ENCODE measurements at regions not wholly inside any gene's neighbourhood (a gene's known extent, or its start where the extent isn't known, plus 50 kb on each side); places are given as distances from the start of the nearest gene placed in this dataset.
"Not testable (repeated sequence)": the region's sequence is repeated elsewhere in the genome, so short reads cannot be mapped to it uniquely, and the experiment has no call there.

DNA sequence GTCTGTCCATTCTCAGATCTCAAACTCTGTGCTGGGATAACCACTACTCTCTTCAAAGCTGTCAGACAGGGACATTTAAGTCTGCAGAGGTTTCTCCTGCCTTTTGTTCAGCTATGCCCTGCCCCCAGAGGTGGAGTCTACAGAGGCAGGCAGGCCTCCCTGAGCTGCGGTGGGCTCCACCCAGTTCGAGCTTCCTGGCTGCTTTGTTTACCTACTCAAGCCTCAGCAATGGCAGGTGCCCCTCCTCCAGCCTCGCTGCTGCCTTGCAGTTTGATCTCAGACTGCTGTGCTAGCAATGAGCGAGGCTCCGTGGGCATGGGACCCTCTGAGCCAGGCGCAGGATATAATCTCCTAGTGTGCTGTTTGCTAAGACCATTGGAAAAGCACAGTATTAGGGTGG is 53.1 kb upstream of the HUNK start:
- DNase-seq, result not testable (repeated sequence)

DNA sequence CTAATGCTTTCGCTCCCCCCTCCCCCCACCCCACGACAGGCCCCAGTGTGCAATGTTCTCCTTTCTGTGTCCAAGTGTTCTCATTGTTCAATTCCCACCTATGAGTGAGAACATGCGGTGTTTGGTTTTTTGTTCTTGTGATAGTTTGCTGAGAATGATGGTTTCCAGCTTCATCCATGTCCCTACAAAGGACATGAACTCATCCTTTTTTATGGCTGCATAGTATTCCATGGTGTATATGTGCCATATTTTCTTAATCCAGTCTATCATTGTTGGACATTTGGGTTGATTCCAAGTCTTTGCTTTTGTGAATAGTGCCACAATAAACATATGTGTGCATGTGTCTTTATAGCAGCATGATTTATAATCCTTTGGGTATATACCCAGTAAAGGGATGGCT is 58.5 kb upstream of the HUNK start:
- DNase-seq, result not testable (repeated sequence)

DNA sequence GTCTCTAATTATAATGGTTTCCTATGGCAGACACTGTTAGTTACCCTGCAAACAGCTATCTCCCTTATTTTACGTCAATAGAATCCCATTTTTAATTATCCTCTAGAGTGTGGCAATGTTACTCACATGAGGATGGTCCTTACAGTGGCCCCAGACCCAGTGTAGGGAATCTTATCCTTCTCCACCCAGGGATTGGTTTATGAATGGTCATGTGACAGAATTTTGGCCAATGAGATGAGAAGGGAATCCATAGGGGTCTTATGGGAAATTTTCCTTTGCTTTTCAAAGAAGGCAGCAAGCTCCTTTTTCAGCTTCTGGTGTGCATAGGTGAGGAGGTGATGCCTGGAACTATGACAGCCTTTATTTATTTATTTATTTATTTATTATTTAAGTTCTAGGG is 59.0 kb upstream of the HUNK start:
- DNase-seq, result no peak

DNA sequence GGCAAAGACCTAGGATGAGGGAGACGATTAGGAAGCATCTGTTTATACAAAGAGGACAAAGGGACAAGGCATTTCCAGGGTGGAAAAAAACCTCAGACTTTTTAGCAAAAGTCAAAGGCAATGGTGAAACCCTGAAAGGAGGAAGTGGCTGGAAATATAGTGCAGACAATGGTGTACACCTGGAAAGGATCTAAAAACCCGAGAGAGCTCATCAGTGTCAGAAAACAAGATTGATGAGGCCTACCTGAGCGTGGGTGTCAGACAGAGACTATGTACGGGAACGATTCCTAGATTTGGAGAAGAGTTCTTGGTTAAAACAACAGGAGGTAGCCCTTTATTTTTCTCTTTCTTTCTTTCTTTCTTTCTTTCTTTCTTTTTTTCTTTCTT is 68.8 kb upstream of the HUNK start:
- DNase-seq, result no peak

DNA sequence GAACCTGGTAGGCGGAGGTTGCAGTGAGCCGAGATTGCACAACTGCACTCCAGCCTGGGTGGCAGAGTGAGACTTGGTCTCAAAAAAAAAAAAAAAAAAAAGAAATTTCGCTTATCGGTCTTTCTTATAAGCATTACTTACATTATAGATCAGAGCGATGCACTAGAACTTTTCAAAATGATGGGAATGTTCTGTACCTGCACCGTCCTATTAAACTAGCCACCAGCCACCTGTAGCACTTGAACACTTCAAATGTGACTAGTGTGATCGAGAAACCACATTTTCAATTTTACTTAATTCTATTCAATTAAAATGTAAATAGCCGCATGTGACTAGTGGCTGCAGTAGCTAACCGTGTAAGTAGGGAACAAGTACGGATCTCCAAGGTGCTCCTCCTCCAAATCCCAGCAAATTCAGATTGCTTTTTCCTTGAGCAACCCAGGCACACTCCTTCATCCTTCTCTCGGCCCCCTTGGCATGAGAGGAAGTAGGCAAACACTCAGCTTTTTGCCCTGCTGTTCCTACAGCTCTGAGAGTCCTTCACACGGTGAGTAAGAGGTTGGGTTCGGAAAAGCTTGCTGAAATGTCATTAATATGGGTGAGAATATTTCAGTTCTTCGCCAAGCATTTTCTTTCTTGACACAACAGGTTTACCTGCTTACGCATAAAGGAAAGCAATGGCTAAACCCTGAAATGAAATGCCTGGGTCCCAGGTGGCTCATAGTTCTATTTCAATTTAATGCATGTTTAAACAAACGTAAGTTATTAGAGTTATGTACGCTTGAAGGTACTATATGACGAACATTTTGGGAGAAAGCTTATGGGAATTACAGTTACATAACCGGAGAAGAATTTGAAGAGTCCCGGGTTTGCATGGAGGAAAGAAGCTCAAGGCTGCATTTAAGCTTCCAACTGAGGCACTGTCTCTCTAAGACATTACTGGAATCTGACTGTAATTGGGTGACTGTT is 69.5 kb upstream of the HUNK start:
- no peak for DNase-seq

DNA sequence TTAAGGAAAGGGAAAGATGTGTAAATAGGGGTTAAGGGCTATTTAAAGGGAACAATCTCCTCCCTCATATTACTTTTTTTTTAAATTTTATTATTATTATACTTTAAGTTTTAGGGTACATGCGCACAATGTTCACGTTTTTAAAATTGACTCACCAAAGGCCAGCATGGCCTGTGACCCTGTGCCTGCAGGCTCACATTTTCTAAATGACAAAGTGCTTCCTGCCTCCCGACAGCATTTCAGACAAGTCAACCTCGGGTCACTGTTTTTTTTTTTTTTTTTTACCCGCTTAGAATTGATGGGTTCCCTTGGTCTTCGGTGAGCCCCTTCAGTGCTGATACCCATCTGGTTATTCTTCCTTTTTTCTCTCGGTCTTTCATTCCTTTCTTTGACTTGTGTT is 70.4 kb upstream of the SCAF4 start:
- DNase-seq, result no peak

DNA sequence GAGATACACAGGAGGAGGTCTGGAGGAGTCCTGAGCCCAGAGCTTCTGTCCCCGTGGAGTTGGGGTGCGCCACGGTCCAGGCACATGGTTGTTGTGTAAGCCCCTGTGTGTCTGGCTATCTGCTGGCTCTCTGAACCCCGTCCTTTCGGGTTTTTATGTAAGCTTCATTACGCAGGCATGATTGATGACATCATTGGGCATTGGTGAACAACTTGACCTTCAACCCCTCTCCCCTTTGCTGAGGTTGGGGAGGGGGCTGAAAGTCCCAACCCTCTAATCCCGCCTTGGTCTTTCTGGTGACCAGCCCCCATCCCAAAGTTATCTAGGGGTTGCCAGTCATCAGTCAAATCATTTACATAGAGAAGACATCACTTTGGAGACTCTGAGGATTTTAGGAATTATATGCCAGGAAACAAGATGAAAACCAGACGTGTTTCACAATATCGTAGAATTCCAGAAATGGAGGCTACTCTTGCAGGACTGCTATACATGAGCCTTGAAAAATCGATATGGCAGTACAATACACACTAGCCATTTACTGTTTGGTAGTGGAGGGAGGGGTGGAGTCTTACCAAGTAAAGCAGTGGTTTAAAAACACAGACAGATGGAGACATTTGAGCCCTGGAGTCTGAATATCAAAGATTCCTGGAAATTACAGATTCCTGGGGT is 69.8 kb upstream of the SCAF4 start:
- DNase-seq, result no peak

DNA sequence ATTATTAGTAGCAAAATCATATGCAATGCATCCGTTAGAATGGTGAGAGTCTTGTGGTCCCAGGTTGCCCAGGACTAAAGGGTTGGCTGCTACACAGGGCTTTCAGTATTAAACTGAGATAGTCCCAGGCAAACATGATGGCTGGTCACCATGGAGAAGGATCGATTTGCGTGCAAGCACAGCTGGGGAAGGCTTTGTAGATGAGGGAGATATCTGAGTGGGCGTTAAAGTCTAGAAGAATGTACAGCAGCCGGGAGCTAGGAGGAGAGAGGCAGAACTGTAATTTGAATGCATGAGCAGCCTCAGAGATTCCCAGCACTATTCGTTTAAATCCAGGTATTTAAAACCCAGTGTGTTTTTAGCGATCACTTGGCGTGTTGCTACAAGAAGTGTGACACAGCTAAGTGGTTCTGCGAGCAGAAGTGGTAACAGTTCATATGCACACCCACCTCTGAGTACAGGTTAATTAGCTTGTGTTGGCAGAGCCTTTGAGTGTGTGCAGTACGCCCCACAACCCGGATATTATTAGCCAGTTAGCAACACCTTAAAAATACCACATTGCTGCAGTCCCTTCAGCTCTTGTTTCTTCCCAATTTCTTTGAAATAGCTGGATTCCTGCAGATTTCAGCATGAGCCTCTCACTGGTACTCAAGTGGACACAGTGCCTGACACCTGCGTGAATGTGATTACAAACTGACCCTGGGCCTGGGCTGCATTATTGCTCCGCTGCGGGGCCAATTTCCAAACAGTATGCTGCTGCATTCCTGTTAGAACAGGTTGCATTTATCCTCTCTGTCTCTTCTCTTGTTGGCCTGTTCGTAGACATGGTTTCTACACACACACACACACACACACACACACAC is 67.2 kb upstream of the SCAF4 start:
- DNase-seq, result no peak

DNA sequence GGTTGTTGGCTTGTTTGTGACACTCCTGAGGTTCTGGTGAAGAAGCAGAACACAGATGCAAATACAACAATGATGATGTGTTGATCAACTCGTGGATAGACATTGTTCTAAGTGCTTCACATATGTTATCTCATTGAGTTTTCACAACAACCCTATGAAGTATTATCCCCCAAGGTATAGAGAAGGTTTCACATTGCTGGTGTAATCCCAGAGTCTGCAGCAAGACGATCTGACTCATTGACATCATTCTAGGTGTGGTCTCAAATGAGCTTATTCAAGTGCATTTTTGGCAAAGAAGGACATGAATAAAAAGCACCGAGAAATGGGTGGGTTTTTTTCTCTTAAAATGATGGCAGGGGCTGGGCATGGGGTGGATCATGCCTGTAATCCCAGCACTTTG is 64.1 kb upstream of the SCAF4 start:
- no peak for DNase-seq

DNA sequence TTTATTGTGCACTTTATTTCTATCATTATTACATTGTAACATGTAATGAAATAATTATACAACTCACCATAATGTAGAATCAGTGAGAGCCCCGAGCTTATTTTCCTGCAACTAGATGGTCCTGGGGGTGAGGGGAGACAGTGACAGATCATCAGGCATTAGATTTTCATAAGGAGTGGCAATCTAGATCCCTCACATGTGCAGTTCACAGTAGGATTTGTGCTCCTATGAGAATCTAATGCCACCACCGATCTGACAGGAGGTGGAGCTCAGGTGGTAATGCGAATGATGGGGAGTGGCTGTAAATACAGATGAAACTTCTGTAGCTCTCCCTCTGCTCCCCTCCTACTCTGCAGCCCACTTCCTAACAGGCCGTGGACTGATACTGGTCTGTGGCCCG is 58.5 kb upstream of the SCAF4 start:
- not testable (repeated sequence) for DNase-seq

DNA sequence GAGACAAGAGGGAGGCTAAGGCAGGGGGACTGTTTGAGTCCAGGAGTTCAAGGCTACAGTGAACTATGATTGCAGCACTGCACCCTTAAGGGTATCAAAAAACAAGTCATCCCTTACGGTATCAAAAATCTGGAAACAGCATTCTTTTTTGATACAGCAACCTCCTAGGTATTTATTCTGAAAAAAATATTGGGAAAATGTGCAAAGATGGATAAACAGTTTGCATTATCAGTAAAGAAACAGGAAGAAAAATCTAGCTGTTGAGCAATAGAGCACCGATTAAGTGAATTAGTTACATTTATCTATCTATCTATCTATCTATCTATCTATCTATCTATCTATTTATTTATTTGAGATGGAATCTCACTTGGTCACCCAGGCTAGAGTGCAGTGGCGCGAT is 56.7 kb upstream of the SCAF4 start:
- no peak for DNase-seq

DNA sequence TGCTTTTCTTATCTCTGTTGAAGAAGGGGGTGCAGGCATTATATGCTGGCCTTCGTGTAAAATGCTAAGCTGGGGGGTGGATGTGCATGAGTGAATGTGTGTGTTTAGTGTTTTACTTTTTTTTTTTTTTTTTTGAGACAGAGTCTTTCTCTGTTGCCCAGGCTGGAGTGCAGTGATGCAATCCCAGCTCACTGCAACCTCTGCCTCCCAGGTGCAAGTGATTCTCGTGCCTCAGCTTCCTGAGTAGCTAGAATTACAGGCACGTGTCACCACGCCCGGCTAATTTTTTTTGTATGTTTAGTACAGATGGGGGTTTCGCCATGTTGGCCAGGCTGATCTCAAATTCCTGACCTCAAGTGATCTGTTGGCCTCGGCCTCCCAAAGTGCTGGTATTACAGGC is 55.8 kb upstream of the SCAF4 start:
- not testable (repeated sequence) for DNase-seq

DNA sequence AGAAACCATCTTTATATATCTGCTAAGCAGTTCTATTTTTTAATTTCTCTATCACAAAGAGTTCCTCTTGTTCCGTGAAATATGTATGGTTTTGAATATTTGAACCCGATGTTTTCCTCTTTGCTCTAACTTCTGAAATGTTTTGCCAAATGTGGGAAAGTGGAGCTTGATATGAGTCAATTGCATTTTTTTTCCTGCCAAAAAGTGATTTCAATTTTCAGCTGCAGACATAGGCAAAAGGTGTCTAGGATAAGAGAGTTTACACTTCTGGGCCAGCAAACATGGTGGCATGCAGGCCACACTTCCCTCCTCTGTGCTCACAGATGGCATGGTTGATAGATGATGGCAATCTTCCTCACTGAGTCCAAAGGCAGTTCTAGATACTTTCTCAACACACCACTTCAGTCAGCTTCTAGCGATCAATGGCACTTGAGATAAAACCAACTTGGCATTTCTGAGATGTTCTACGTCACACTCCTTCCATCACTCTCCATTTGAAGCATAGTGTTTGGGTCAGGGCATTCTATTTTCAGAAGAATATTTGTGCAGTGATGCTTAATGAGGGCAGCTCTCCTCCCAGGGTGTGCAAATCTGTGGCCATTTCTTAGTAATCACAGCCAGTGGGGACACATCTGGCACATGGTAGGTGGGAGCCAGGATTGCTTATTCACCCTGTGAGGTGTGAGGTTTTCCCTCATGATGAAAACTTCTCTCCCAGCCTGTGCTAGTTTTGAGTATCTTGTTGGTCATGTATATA is 54.4 kb upstream of the SCAF4 start:
- no peak for DNase-seq

DNA sequence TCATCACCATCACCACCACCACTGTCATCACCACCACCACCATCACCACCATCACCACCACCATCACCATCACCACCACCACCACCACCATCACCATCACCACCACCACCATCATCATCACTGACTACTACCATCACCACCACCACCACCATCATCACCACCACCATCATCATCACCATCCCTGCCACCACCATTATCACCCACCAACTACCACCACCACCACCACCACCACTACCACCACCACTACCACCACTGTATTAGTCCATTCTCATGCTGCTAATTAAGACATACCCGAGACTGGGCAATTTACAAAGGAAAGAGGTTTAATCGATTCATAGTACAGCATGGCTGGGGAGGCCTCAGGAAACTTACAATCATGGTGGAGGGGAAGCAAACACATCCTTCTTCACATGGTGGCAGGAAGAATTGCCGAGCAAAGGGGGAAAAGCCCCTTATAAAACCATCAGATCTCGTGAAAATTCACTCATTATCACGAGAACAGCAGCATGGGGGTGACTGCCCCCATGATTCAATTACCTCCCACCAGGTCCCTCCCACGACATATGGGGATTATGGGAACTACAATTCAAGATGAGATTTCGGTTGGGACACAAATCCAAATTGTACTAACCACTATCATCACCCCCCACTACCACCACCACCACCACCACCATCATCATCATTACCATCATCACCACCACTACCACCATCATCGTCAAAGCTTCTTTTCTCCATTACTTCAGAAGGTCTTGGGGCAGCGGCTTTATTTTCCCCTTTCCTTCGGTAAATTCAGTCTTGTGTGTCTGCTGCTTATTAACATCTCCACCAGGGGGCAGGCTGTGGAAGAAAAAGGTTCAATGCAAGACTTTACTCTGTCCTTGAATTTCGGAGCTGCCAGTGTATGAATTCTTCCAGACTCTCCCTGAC is 53.6 kb upstream of the SCAF4 start:
- DNase-seq, result peak; percentile 30

DNA sequence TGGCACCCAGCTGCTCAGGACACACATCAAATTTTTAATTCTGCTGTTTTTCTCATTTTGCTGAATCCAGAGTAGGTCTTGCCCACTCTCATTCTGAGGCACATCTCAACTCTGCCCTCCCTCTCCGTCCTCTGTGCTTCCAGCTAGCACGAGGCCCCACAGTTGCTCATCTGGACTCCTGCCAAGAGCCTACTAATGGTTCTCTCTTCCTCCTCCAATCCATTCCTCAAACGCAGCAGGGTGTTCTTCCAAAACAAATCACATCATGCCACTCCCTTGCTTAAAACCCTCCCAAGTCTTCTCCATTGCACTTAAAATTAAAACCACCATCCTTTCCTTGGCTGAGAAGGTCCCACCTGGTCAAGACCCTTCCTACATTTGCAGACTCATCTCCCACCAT is 49.8 kb upstream of the SCAF4 start:
- DNase-seq, result no peak

Data from NCI-H2081 treated with DMSO at 0.1 percent for 48 hours (cell line).